ENCODE measurements at regions not wholly inside any gene's neighbourhood (a gene's known extent, or its start where the extent isn't known, plus 50 kb on each side); places are given as distances from the start of the nearest gene placed in this dataset.

DNA sequence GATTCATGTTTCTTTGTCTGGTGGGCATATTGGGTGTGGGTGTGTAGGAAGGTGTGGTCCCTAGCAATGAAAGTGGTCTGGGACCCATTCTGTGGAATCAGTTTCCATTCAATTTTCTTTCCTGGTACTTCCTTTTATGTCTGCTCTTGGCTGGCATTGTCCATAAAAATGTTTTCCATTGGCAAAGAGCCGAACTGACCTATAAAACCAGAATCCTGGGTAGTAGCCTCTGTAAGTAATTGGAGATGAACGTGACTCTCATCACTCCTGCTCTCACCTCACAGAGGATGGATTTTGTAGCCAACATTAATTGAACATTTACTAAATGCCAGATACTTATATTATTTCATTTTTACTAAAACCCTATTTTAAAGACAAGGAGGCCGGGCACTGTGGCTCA lies 66.5 kb upstream of the IRX3 start:
- no peak for DNase-seq

DNA sequence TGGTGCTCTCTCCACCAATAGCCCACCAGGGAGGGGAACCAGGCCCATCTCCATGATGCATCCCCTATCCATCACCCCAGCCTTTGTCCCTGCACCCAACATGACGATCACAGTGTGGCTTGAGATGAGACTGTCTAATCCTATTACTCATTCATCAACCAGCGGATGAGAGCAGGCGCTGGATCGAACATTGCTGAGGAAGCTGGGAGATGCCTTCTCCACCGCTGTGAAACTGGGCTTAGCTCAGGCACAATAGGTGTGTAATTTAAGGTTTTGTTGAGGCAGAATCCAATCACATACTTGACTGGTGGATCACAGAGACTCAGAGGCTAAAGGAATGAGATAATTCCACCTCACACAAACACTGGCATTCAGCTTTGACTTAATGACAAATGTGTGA lies 64.6 kb upstream of the IRX3 start:
- no peak for DNase-seq

DNA sequence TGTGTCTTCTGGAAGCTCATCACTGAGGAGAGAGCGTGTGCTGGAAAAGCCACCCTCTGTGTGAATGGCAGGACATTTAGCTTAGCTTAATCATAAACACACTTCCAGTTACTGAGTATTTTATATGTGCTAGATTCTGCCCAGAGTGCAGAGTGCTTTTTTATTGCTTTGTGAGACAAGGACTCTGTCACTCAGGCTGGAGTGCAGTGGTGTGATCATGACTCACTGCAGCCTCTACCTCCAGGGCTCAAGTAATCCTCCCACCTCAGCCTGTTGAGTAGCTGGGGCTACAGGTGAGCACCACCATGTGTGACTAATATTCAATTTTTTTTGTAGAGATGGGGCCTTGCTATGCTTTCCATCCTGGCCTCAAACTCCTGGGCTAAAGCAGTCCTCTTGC lies 61.4 kb upstream of the IRX3 start:
- DNase-seq: no peak

DNA sequence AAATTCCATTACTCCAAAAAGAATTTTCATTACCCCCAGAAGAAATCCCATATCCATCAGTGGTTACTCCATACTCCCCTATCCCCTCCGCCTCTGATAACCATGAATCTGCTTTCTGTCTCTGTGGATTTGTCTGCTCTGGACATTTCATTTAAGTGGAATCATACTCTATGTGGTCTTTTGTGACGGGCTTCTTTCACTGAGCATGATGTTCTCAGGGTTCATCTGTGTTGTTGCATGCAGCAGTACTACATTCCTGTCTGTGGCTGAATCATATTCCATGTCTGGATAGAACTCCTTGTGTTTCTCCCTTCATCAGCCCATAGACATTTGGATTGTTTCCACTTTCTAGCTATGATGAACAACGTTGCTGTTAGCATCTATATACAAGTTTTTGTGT lies 59.5 kb upstream of the IRX3 start:
- DNase-seq: no peak

DNA sequence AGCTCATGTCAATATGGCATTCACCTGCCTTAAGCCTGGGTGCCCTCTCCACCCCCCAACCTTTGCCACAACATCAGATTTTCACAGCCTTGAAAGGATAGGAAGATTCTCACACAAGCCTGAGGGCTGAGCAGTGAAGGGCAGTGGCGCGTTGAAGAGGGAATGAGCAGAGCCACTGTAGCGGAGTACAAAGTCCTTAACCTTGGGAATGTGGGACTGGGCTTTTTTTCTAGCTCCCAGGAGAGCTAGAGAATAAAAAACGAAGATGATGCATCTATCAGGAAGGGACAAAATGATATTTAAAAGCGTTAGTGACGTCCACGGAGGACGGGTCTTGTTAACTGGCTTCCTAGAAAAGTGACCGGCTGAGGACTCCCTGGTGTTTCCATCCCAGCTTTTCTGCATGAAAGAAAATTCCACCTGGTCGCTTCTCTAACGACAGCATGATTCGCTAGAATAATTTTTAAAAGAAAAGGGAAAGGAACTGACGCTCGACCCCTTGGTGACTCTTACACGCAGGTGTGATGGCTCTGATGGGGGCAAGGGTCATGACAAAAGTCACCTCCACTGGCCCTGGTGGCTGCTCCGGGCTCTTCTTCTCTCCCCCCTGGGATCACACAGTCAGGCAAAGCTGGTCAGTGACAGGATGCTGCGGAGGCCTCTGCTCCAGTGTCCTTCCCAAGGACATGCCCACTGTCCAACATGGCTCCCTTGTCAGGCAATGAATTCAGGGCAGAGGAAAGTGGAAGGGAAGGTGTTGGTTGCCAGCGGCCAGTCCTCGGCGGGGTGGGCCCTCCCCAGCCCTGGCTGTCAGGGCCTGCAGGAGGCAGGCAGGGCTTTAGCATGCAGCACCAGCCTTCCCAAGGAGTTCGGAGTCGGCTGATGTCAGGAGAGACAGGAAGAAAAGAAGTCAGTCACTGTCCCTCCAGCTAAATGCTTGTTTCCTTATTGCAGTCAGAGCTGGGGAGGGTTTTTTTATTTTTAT lies 58.4 kb upstream of the IRX3 start:
- no peak for DNase-seq

DNA sequence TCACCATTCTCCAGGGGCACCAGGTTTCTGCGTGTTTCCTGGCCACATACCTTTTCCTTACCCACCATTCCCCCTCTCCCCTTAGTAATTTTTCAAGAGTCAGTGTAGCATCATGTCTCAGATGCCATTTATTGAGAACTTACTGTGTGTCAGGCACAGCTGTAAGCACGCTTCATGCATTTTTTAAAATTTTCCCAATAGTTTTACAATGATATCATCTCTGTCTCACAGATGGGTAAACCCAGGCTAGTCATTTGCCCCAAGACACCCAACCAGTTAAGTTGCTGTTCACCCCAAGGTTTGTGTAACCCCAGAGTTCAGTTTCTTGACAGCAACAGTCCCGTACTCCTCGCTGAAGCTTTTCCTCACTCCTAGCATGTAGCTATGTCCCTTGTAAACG lies 56.4 kb upstream of the IRX3 start:
- DNase-seq: no peak

DNA sequence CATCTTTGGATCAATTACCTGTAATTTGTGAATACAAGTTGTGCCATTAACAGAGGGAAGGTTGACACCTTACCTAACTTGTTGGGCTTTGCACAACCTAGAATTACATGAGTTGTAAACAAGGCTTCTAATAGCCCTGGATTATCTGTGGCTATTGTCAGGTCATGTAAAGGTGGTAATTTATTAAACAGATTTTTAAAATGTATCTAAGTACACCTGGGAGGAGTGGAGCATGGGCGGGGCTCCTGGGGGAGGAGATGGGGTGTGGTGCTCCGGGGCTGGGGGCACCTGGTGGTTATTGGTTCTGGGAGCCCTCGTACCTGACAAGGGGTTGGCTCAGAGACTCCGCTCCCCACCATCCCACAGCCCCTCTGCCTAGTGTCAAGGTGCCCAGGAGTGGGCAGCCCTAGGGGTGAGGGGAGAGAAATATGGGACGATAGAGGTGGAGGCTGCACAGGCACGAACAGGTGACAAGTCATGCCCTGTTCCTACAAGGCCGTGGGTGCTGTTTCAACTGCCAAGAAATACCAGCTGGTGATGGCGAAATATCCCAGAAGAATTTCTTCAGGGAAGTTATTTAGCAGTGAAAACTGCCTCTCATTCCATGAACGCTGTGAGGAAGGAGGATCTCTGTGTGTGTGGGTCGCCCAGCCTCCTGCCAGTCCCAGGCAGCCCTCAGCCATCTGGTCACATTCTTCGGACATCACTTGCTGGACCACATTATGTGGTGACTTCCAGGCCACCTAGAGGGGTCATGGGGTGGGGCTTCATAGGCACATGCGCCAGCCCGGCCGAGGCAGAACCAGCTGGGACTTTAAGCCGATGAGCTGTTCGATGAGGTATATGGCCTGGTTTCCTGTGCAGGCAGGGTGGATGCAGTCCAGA lies 55.5 kb upstream of the IRX3 start:
- no peak for DNase-seq

DNA sequence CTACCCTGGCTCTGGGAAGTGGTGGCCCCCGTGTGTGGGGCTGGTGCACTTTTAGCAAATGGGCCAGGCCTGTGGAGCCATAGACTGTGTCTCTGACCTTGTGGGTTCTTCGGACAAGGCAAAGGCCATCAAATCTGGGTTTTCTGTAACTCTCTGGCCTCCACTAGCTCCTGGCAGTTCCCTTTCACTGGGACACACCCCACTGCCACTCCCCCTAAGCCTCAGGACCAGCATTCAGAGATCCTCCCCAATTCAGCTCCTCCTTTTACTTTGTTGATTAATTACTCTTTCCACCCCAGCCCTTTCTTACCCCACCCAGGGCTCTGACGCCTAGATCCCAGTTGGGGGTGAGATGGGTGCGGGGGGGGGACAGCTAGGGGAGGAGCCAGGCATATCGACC lies 53.9 kb upstream of the IRX3 start:
- DNase-seq: no peak

DNA sequence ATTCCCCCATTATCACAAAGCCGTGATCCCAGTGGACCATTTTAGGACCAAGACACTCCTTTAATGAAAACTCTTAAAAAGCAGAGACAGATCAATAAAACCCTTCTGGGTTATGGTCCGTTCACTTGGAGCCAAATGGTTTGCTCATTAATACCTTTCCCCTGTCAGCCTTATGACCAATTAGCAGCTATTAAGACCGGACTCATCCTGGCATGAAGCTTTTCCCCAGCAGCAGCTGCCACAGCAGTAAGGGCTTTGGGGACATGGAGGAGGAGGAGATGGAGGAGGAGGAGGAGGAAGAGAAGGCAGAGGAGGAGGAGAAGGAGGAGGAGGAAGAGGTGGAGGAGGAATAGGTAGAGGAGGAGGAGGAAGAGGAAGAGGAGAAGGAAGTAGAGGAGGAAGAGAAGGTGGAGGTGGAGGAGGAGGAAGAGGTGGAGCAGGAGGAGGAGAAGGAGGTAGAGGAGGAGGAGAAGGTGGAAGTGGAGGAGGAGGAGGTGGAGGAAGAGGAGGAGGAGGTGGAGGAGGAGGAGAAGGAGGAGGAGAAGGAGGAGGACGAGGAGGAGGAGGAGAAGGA lies 50.1 kb upstream of the IRX3 start:
- DNase-seq: no peak

Data from NCI-H526 treated with DMSO at 0.1 percent for 48 hours (cell line).